Type B pancreatic cell (in vitro differentiated cells): ENCODE measurements at regions not wholly inside any gene's neighbourhood (a gene's known extent, or its start where the extent isn't known, plus 50 kb on each side); places are given as distances from the start of the nearest gene placed in this dataset.

ENCODE experiments used
- DNase-seq: peaks from one replicate; pipeline ENCODE4 v3.0.0; 2021; ENCODE audit warnings: mixed read lengths; ENCODE audit not compliant: unreplicated experiment; ENCODE audit errors: extremely low spot score
- H3K27ac Mint-ChIP-seq: 2 replicates; pipeline ENCODE4 v1.8.0; 2021; ENCODE audit warnings: mild to moderate bottlenecking, mixed read lengths
- H3K27me3 Mint-ChIP-seq: 2 replicates; pipeline ENCODE4 v1.8.0; 2021; ENCODE audit warnings: mixed read lengths
- H3K36me3 Mint-ChIP-seq: 2 replicates; pipeline ENCODE4 v1.8.0; 2021; ENCODE audit warnings: mixed read lengths
- H3K4me1 Mint-ChIP-seq: one replicate; pipeline ENCODE4 v1.8.0; 2021; ENCODE audit warnings: mixed read lengths; ENCODE audit not compliant: unreplicated experiment
- H3K4me3 Mint-ChIP-seq: 2 replicates; pipeline ENCODE4 v1.8.0; 2021; ENCODE audit warnings: mild to moderate bottlenecking, mixed read lengths
- H3K9me3 Mint-ChIP-seq: 2 replicates; pipeline ENCODE4 v1.8.0; 2021; ENCODE audit warnings: mixed read lengths
- CTCF ChIP-seq: fragments of 200-600 bp; sonication (generic); conservative IDR thresholded peaks from 2 replicates; pipeline ENCODE4 v1.5.0; 2021; ENCODE audit warnings: antibody characterized with exemption, mild to moderate bottlenecking

- Mint-ChIP-seq H3K4me1 (no peaks in the 10 kb centered on the region), H3K36me3 (no peaks in the 10 kb centered on the region), H3K4me3 (no peak overlapping the region)
These were observed 407.3 kb upstream of the SGCG start for GRCh38 chr13:22773465-22773864.

GRCh38 chr13:22776394-22777186 is 404.2 kb upstream of the SGCG start:
- Mint-ChIP-seq H3K27ac (no peak overlapping the region), H3K4me1 (no peaks in the 10 kb centered on the region)

More at GRCh38 chr13:22773465-22773864, 407.3 kb upstream of the SGCG start:
- no peaks in the 10 kb centered on the region for H3K27me3 Mint-ChIP-seq
- DNase-seq, result no peak
- TF ChIP-seq CTCF, result no peak
- no peak overlapping the region for H3K27ac Mint-ChIP-seq
- no peaks in the 10 kb centered on the region for H3K9me3 Mint-ChIP-seq

GRCh38 chr13:22777207-22777606 is 403.6 kb upstream of the SGCG start:
- no peaks in the 10 kb centered on the region for H3K36me3 Mint-ChIP-seq
- no peak for TF ChIP-seq CTCF
- no peaks in the 10 kb centered on the region for H3K4me1 Mint-ChIP-seq
- DNase-seq, result no peak
- H3K27me3 Mint-ChIP-seq, result no peaks in the 10 kb centered on the region
- no peaks in the 10 kb centered on the region for H3K9me3 Mint-ChIP-seq
- H3K27ac Mint-ChIP-seq, result no peak overlapping the region
- no peak overlapping the region for H3K4me3 Mint-ChIP-seq

More at GRCh38 chr13:22776394-22777186, 404.2 kb upstream of the SGCG start:
- Mint-ChIP-seq H3K36me3 (no peaks in the 10 kb centered on the region), H3K9me3 (no peaks in the 10 kb centered on the region), H3K27me3 (no peaks in the 10 kb centered on the region), H3K4me3 (no peak overlapping the region)
- no peak for DNase-seq
- TF ChIP-seq CTCF, result no peak

GRCh38 chr13:22789027-22789593 is 391.7 kb upstream of the SGCG start:
- H3K27ac Mint-ChIP-seq, result peak overlapping the region; percentile 86
- TF ChIP-seq CTCF, result peak; percentile 8
- H3K4me3 Mint-ChIP-seq, result peak overlapping the region; percentile 67
- H3K9me3 Mint-ChIP-seq, result peaks cover 5% of the 10 kb centered on the region
- H3K27me3 Mint-ChIP-seq, result no peaks in the 10 kb centered on the region
- H3K4me1 Mint-ChIP-seq, result peaks cover 41% of the 10 kb centered on the region
- no peak for DNase-seq
- H3K36me3 Mint-ChIP-seq, result no peaks in the 10 kb centered on the region

GRCh38 chr13:22789916-22790315 is 390.9 kb upstream of the SGCG start:
- H3K27ac Mint-ChIP-seq, result peak overlapping the region; percentile 86
- peak overlapping the region; percentile 26 for H3K4me3 Mint-ChIP-seq
- DNase-seq, result no peak
- TF ChIP-seq CTCF, result no peak
- no peaks in the 10 kb centered on the region for H3K36me3 Mint-ChIP-seq
- H3K27me3 Mint-ChIP-seq, result no peaks in the 10 kb centered on the region
- peaks cover 5% of the 10 kb centered on the region for H3K9me3 Mint-ChIP-seq
- H3K4me1 Mint-ChIP-seq, result peaks cover 44% of the 10 kb centered on the region
